HEK293 (cell line): ENCODE measurements at regions not wholly inside any gene's neighbourhood (a gene's known extent, or its start where the extent isn't known, plus 50 kb on each side); places are given as distances from the start of the nearest gene placed in this dataset.

Experiments used
- CTCF ChIA-PET: fragments of 350-600 bp; formaldehyde crosslinking; extraction: SDS; loops from one replicate; lab custom pipeline; 2021; ENCODE audit warnings: antibody characterized with exemption; lab: Yijun Ruan, JAX
- POLR2A ChIA-PET: fragments of 300-600 bp; formaldehyde crosslinking; extraction: SDS; loops from one replicate; lab custom pipeline; 2020; ENCODE audit warnings: antibody characterized with exemption, inconsistent platforms; lab: Yijun Ruan, JAX
- H3K27ac ChIP-seq: fragments of 200-500 bp; sonication (Bioruptor generic); 2 replicates; pipeline ENCODE4 v1.5.1; 2014; ENCODE audit warnings: low read depth, low read length, control low read depth, inconsistent platforms; ENCODE audit errors: extremely low read depth
- H3K36me3 ChIP-seq, 2 experiments: fragments of 200-500 bp in 1 of 2; sonication (Bioruptor generic) in 1 of 2; 1 replicate in 1 of 2; 2 replicates in 1 of 2; pipeline ENCODE4 v1.5.1; 2014 to 2017; ENCODE audit warnings: inconsistent platforms in 2 of 2, low read length in 2 of 2; ENCODE audit not compliant: control insufficient read depth in 2 of 2, insufficient read depth in 1 of 2
- H3K4me1 ChIP-seq: fragments of 200-500 bp; sonication (Bioruptor generic); 2 replicates; pipeline ENCODE4 v1.5.1; 2014; ENCODE audit warnings: mild to moderate bottlenecking, low read length, inconsistent platforms; ENCODE audit not compliant: control insufficient read depth, insufficient read depth
- H3K4me3 ChIP-seq: 2 replicates; pipeline ENCODE4 v1.5.1; 2011; ENCODE audit warnings: low read depth, mild to moderate bottlenecking, control low read depth, low read length, moderate library complexity
- H3K9me3 ChIP-seq: fragments of 200-500 bp; sonication (Bioruptor generic); 2 replicates; pipeline ENCODE4 v1.5.1; 2014; ENCODE audit warnings: low read depth, low read length, inconsistent platforms; ENCODE audit not compliant: control insufficient read depth, insufficient read depth
- ATF2 ChIP-seq: fragments of 450-650 bp; formaldehyde crosslinking; IDR thresholded peaks from 2 replicates; pipeline ENCODE4 v1.5.1; 2016; ENCODE audit warnings: missing biosample characterization, missing genetic modification characterization, low read depth
- BCL11A ChIP-seq: fragments of 450-650 bp; formaldehyde crosslinking; IDR thresholded peaks from 2 replicates; pipeline ENCODE4 v1.5.1; 2016; ENCODE audit warnings: low read depth, missing biosample characterization, missing genetic modification characterization
- BCL6B ChIP-seq: fragments of 450-650 bp; formaldehyde crosslinking; IDR thresholded peaks from 2 replicates; pipeline ENCODE4 v1.5.1; 2017; ENCODE audit warnings: missing biosample characterization, missing genetic modification characterization
- HOXA7 ChIP-seq: sonication (generic); formaldehyde crosslinking; IDR thresholded peaks from 2 replicates; pipeline ENCODE4 v1.8.1; 2022; ENCODE audit warnings: missing genetic modification reagents, borderline replicate concordance
- HOXD13 ChIP-seq: sonication (generic); formaldehyde crosslinking; IDR thresholded peaks from 2 replicates; pipeline ENCODE4 v1.8.0; 2022; ENCODE audit warnings: missing genetic modification reagents, borderline replicate concordance
- INSM2 ChIP-seq: fragments of 450-650 bp; formaldehyde crosslinking; IDR thresholded peaks from 2 replicates; pipeline ENCODE4 v1.5.1; 2016; ENCODE audit warnings: missing biosample characterization, missing genetic modification characterization
- SP3 ChIP-seq: fragments of 450-650 bp; formaldehyde crosslinking; IDR thresholded peaks from 2 replicates; pipeline ENCODE4 v1.5.1; 2016; ENCODE audit warnings: missing biosample characterization, missing genetic modification characterization
- ZNF112 ChIP-seq: fragments of 450-650 bp; formaldehyde crosslinking; IDR thresholded peaks from 2 replicates; pipeline ENCODE4 v1.5.0; 2017; ENCODE audit warnings: missing biosample characterization, missing genetic modification characterization
- ZNF114 ChIP-seq: fragments of 450-650 bp; formaldehyde crosslinking; IDR thresholded peaks from 2 replicates; pipeline ENCODE4 v1.5.0; 2017; ENCODE audit warnings: missing biosample characterization, missing genetic modification characterization
- ZNF138 ChIP-seq: fragments of 450-650 bp; formaldehyde crosslinking; IDR thresholded peaks from 2 replicates; pipeline ENCODE4 v1.5.1; 2016; ENCODE audit warnings: missing biosample characterization, missing genetic modification characterization, borderline replicate concordance
- ZNF221 ChIP-seq: fragments of 450-650 bp; formaldehyde crosslinking; IDR thresholded peaks from 2 replicates; pipeline ENCODE4 v1.5.1; 2017; ENCODE audit warnings: missing biosample characterization, missing genetic modification characterization, borderline replicate concordance
- ZNF37A ChIP-seq: fragments of 450-650 bp; IDR thresholded peaks from 2 replicates; pipeline ENCODE4 v1.5.1; 2018; ENCODE audit warnings: missing biosample characterization, missing genetic modification characterization
- ZNF488 ChIP-seq: fragments of 450-650 bp; formaldehyde crosslinking; IDR thresholded peaks from 2 replicates; pipeline ENCODE4 v1.5.1; 2016; ENCODE audit warnings: missing biosample characterization, missing genetic modification characterization
- ZNF555 ChIP-seq: fragments of 450-650 bp; formaldehyde crosslinking; conservative IDR thresholded peaks from 2 replicates; pipeline ENCODE4 v1.5.1; 2017; ENCODE audit warnings: missing biosample characterization, mild to moderate bottlenecking, missing genetic modification characterization, inconsistent platforms
- ZNF561 ChIP-seq: fragments of 450-650 bp; IDR thresholded peaks from 2 replicates; pipeline ENCODE4 v1.5.1; 2018; ENCODE audit warnings: missing biosample characterization, missing genetic modification characterization, borderline replicate concordance
- ZNF626 ChIP-seq: fragments of 450-650 bp; sonication (Bioruptor Pico); formaldehyde crosslinking; IDR thresholded peaks from 2 replicates; pipeline ENCODE4 v1.5.1; 2018; ENCODE audit warnings: missing biosample characterization, missing genetic modification characterization, inconsistent platforms
- TF ChIP-seq, protein P1 (sequence below): fragments of 450-650 bp; formaldehyde crosslinking; IDR thresholded peaks from 2 replicates; pipeline ENCODE4 v1.5.1; 2016; ENCODE audit warnings: missing biosample characterization, missing genetic modification characterization, borderline replicate concordance
- TF ChIP-seq, protein P2 (sequence below): fragments of 450-650 bp; formaldehyde crosslinking; IDR thresholded peaks from 2 replicates; pipeline ENCODE4 v1.5.1; 2017; ENCODE audit warnings: missing biosample characterization, mild to moderate bottlenecking, missing genetic modification characterization, moderate library complexity

DNA sequence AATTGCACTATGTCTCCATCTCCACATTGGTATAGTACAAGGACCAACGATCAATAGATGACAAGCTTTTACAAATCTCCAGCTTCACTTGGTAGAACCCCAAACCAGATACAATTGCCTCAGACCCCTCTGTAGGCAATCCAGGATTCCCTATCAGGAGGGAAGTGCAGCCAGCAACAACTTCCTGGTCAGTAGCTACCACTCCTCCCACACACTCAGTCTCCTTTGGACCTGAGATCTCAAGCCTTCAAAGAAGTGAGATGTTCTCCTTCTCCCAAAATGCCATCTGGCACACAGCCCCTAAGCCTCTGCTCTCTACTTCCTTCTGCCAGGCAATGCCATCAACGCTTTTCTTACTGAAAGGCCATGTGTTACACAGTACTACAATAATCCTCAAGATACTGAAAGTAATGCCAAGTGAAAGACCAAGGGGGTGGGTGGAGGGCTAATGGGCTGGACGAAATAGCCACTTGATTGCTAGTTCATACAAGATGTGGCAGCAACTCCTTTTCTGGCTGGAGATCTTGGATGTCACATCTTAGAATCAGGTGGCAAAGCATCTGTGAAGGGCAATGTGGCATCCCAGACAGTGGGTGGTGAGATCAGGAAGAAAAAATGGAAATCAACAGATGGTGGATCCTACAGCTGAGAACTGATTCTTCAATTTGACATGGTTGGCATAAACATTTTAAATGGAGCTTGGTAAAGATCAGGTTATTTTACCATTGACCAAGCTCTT is 75.3 kb upstream of the ACP3 start:
- CTCF ChIA-PET, result interaction anchor here (0.7 kb wide), 2 partner anchors 9 to 11 kb away, joined by 3 to 6 read pairs; no protein-coding TSS in a partner anchor
- H3K36me3 ChIP-seq, result no peaks in the 10 kb centered on the region
- no peak overlapping the region for H3K27ac ChIP-seq
- POLR2A ChIA-PET, result no interaction called here
- no peaks in the 10 kb centered on the region for H3K9me3 ChIP-seq
- TF ChIP-seq ZNF555 (tag by site-specific recombination) (no peak), ZNF37A (tag by site-specific recombination) (no peak), HOXD13 (no peak), ZNF488 (tag by site-specific recombination) (no peak), ZNF138 (tag by site-specific recombination) (no peak), ZNF112 (tag by site-specific recombination) (no peak), ZNF626 (no peak), BCL6B (tag by site-specific recombination) (no peak), SP3 (tag by site-specific recombination) (no peak), ZNF561 (tag by site-specific recombination) (no peak), HOXA7 (no peak), ZNF114 (tag by site-specific recombination) (no peak), INSM2 (tag by site-specific recombination) (no peak), ATF2 (tag by site-specific recombination) (no peak), BCL11A (tag by site-specific recombination) (no peak), ZNF221 (tag by site-specific recombination) (no peak)
- TF ChIP-seq, protein P1, sequence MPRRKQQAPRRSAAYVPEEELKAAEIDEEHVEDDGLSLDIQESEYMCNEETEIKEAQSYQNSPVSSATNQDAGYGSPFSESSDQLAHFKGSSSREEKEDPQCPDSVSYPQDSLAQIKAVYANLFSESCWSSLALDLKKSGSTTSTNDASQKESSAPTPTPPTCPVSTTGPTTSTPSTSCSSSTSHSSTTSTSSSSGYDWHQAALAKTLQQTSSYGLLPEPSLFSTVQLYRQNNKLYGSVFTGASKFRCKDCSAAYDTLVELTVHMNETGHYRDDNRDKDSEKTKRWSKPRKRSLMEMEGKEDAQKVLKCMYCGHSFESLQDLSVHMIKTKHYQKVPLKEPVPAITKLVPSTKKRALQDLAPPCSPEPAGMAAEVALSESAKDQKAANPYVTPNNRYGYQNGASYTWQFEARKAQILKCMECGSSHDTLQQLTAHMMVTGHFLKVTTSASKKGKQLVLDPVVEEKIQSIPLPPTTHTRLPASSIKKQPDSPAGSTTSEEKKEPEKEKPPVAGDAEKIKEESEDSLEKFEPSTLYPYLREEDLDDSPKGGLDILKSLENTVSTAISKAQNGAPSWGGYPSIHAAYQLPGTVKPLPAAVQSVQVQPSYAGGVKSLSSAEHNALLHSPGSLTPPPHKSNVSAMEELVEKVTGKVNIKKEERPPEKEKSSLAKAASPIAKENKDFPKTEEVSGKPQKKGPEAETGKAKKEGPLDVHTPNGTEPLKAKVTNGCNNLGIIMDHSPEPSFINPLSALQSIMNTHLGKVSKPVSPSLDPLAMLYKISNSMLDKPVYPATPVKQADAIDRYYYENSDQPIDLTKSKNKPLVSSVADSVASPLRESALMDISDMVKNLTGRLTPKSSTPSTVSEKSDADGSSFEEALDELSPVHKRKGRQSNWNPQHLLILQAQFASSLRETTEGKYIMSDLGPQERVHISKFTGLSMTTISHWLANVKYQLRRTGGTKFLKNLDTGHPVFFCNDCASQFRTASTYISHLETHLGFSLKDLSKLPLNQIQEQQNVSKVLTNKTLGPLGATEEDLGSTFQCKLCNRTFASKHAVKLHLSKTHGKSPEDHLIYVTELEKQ (tag by site-specific recombination), result no peak
- TF ChIP-seq, protein P2, sequence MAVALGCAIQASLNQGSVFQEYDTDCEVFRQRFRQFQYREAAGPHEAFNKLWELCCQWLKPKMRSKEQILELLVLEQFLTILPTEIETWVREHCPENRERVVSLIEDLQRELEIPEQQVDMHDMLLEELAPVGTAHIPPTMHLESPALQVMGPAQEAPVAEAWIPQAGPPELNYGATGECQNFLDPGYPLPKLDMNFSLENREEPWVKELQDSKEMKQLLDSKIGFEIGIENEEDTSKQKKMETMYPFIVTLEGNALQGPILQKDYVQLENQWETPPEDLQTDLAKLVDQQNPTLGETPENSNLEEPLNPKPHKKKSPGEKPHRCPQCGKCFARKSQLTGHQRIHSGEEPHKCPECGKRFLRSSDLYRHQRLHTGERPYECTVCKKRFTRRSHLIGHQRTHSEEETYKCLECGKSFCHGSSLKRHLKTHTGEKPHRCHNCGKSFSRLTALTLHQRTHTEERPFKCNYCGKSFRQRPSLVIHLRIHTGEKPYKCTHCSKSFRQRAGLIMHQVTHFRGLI (tag by site-specific recombination), result no peak
- no peaks in the 10 kb centered on the region for H3K4me1 ChIP-seq
- H3K4me3 ChIP-seq, result no peak overlapping the region
